K562 (cell line): ENCODE measurements at regions not wholly inside any gene's neighbourhood (a gene's known extent, or its start where the extent isn't known, plus 50 kb on each side); places are given as distances from the start of the nearest gene placed in this dataset.

Experiments
- ATAC-seq: fragments of 200-7000 bp; cut with Tn5 transposase; 3 replicates; pipeline ENCODE4 v1.9.1; 2020; ENCODE audit warnings: moderate library complexity
- BruUV-seq: library from RNA; stranded (reverse); fragments of 400-500 nt; replicated peaks from 2 replicates; lab custom pipeline; 2021; lab: Mats Ljungman, UMichigan
- CTCF ChIA-PET: fragments of 300-600 bp; formaldehyde crosslinking; extraction: SDS; loops from one replicate; lab custom pipeline; 2021; ENCODE audit warnings: low intra/inter-chr PET ratio; lab: Yijun Ruan, JAX
- POLR2A ChIA-PET: fragments of 300-600, 350-650 bp; sonication (Branson Sonifier 250); formaldehyde crosslinking; extraction: SDS; loops from one replicate; lab custom pipeline; 2021; ENCODE audit warnings: antibody characterized with exemption, inconsistent platforms; lab: Yijun Ruan, JAX
- DNase-seq, 4 experiments: peaks; one replicate each; pipeline versions ENCODE4 v3.0.0 to v3.0.0-alpha.2; 2011 to 2018; ENCODE audit warnings: low spot score in 3 of 4, mixed read lengths in 3 of 4; ENCODE audit errors: extremely low read depth in 1 of 4
- FAIRE-seq: peaks from 2 replicates; lab custom pipeline; 2011; peaks lifted over from hg19 to GRCh38; lab: Jason Lieb, UNC
- H2AFZ ChIP-seq: 2 replicates; pipeline ENCODE4 v1.6.0; 2011; ENCODE audit warnings: low read depth, low read length, control low read depth, inconsistent platforms
- H3K27ac ChIP-seq: fragments of 200-600 bp; 3 replicates; pipeline ENCODE4 v1.8.0; 2011; ENCODE audit warnings: low read depth, mild to moderate bottlenecking, control low read depth, inconsistent platforms, low read length, moderate library complexity, mixed read lengths; ENCODE audit errors: extremely low read depth
- H3K27me3 ChIP-seq, 2 experiments: fragments of 300-600 bp in 1 of 2; 2 replicates in 1 of 2; 3 replicates in 1 of 2; pipeline versions ENCODE4 v1.6.0 to v1.8.0; 2011; ENCODE audit warnings: inconsistent platforms in 2 of 2, low read length in 2 of 2, mild to moderate bottlenecking in 1 of 2, mixed read lengths in 1 of 2, moderate library complexity in 1 of 2; ENCODE audit not compliant: control insufficient read depth in 2 of 2, insufficient read depth in 2 of 2
- H3K36me3 ChIP-seq: fragments of 300-600 bp; 3 replicates; pipeline ENCODE4 v1.8.0; 2011; ENCODE audit warnings: mild to moderate bottlenecking, low read length, inconsistent platforms; ENCODE audit not compliant: control insufficient read depth, insufficient read depth
- H3K4me1 ChIP-seq, 2 experiments: fragments of 200-600 bp in 1 of 2; replicated peaks in 1 of 2; 2 replicates in 1 of 2; 3 replicates in 1 of 2; pipeline versions ENCODE4 v1.5.1 to v1.8.0; 2011; ENCODE audit warnings: inconsistent platforms in 2 of 2, low read length in 2 of 2, mild to moderate bottlenecking in 1 of 2, mixed read lengths in 1 of 2, moderate library complexity in 1 of 2; ENCODE audit not compliant: control insufficient read depth in 2 of 2, insufficient read depth in 2 of 2
- H3K4me2 ChIP-seq: 2 replicates; pipeline ENCODE4 v1.6.1; 2011; ENCODE audit warnings: low read length, control low read depth, inconsistent platforms, mixed read lengths; ENCODE audit not compliant: insufficient read depth
- H3K4me3 ChIP-seq: fragments of 200-600 bp; sonication (generic), shearing (Covaris generic); 2 replicates; pipeline ENCODE4 v1.5.1; 2016; ENCODE audit warnings: control low read depth, inconsistent platforms
- H3K79me2 ChIP-seq: fragments of 200-600 bp; 3 replicates; pipeline ENCODE4 v1.8.0; 2011; ENCODE audit warnings: low read length, inconsistent platforms; ENCODE audit not compliant: control insufficient read depth, insufficient read depth
- H3K9ac ChIP-seq, 2 experiments: 2 replicates each; pipeline versions ENCODE4 v1.6.0 to v1.6.1; 2011; ENCODE audit warnings: low read depth in 2 of 2, low read length in 2 of 2, control low read depth in 1 of 2, inconsistent platforms in 1 of 2, mild to moderate bottlenecking in 1 of 2, mixed read lengths in 1 of 2; ENCODE audit not compliant: insufficient read depth in 1 of 2
- H3K9me1 ChIP-seq: one replicate; pipeline ENCODE4 v1.6.0; 2011; ENCODE audit warnings: inconsistent platforms, mild to moderate bottlenecking, low read length, moderate library complexity; ENCODE audit not compliant: control insufficient read depth, insufficient read depth
- H3K9me3 ChIP-seq: replicated peaks from 2 replicates; pipeline ENCODE4 v1.5.1; 2011; ENCODE audit warnings: low read depth, low read length, inconsistent platforms; ENCODE audit not compliant: control insufficient read depth, insufficient read depth
- H4K20me1 ChIP-seq: replicated peaks from 2 replicates; pipeline ENCODE4 v1.6.1; 2011; ENCODE audit warnings: low read length, inconsistent platforms, mixed read lengths; ENCODE audit not compliant: control insufficient read depth, insufficient read depth
- DIDO1 ChIP-seq: fragments of 450-650 bp; IDR thresholded peaks from 2 replicates; pipeline ENCODE4 v1.6.1; 2016; ENCODE audit warnings: low read depth, missing biosample characterization, missing genetic modification characterization
- HNRNPUL1 ChIP-seq: fragments of 200-400 bp; formaldehyde crosslinking; IDR thresholded peaks from 2 replicates; pipeline ENCODE4 v1.6.1; 2017; ENCODE audit warnings: low read length
- MCM5 ChIP-seq: fragments of 450-650 bp; IDR thresholded peaks from 2 replicates; pipeline ENCODE4 v1.6.1; 2016; ENCODE audit warnings: low read depth
- MIER1 ChIP-seq: fragments of 450-650 bp; IDR thresholded peaks from 2 replicates; pipeline ENCODE4 v1.6.1; 2016; ENCODE audit warnings: antibody characterized with exemption, mild to moderate bottlenecking, low read depth
- MYC ChIP-seq, 2 experiments: fragments of 250-450 bp in 1 of 2; sonication (Bioruptor Pico) in 1 of 2; IDR thresholded peaks; 2 replicates each; pipeline versions ENCODE4 v1.5.1 to v1.6.1; 2012 to 2021; ENCODE audit warnings: low read depth in 2 of 2, borderline replicate concordance in 1 of 2, improper control_type of control experiment in 1 of 2, low read length in 1 of 2, mild to moderate bottlenecking in 1 of 2, moderate library complexity in 1 of 2
- PHF20 ChIP-seq: fragments of 450-650 bp; IDR thresholded peaks from 2 replicates; pipeline ENCODE4 v1.6.1; 2018; ENCODE audit not compliant: partially characterized antibody
- RFX1 ChIP-seq: fragments of 450-650 bp; IDR thresholded peaks from 2 replicates; pipeline ENCODE4 v1.6.1; 2016; ENCODE audit warnings: mild to moderate bottlenecking, moderate library complexity
- XRCC4 ChIP-seq: IDR thresholded peaks from one replicate; pipeline ENCODE4 v1.6.1; 2011; ENCODE audit not compliant: insufficient read depth, insufficient read length; ENCODE audit errors: extremely low read depth
- ZNF253 ChIP-seq: fragments of 250-450 bp; sonication (Bioruptor Pico); conservative IDR thresholded peaks from 2 replicates; pipeline ENCODE4 v1.6.1; 2021; ENCODE audit warnings: mild to moderate bottlenecking
- WGBS: fragments of 100-300 bp; shearing (Covaris generic); methylation state at CpG from one replicate; pipeline ENCODE4 v1.1.6; 2016; ENCODE audit warnings: low coverage, mixed read lengths; ENCODE audit not compliant: insufficient coverage; ENCODE audit errors: missing lambda C conversion rate; 5-methylcytosine and 5-hydroxymethylcytosine counted together
- in situ Hi-C: fragments of 300-500 bp; cut with MboI; formaldehyde crosslinking; loops from 4 replicates; pipeline ENCODE4 v1.15.0; 2018; ENCODE audit warnings: inconsistent platforms, mixed read lengths
- intact Hi-C: fragments of 100-400 bp; cut with micrococcal nuclease; formaldehyde crosslinking; loops from 2 replicates; pipeline ENCODE4 v1.14.2; 2022
- TF ChIP-seq, protein P1 (sequence below): fragments of 450-650 bp; formaldehyde crosslinking; IDR thresholded peaks from 2 replicates; pipeline ENCODE4 v1.4.0; 2020; ENCODE audit warnings: mild to moderate bottlenecking, mixed read lengths
- TF ChIP-seq, protein P2 (sequence below): fragments of 250-450 bp; sonication (Bioruptor Pico); IDR thresholded peaks from 2 replicates; pipeline ENCODE4 v1.8.0; 2021; ENCODE audit warnings: moderate library complexity, mild to moderate bottlenecking, inconsistent platforms

DNA sequence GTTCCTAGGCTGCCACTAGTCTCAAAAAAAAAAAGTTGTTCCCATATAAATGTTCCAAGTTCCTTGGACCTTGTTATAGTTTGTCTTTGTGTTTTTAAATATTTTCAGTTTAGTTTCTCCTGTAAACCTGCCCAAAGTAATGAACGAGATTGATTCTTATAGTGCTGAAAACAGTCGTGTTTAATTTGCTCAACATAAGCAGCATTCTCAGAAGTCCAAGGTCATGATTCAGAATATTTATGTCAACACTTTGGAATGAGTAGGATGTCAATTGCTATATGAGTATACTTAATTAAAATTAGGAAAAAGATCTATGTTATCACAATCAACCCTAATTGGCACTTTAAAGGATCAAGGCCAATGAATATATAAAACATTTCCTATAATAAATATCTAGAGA is 510.9 kb downstream of the PPP4R3C start (continued):
- TF ChIP-seq MYC (IDR thresholded peaks at IDR 0.05; ENCODE audit: low read depth, low read length) (no peak), MYC (CRISPR knock-in tag; IDR thresholded peaks at IDR 0.05; ENCODE audit: borderline replicate concordance, low read depth) (no peak), MCM5 (no peak)

DNA sequence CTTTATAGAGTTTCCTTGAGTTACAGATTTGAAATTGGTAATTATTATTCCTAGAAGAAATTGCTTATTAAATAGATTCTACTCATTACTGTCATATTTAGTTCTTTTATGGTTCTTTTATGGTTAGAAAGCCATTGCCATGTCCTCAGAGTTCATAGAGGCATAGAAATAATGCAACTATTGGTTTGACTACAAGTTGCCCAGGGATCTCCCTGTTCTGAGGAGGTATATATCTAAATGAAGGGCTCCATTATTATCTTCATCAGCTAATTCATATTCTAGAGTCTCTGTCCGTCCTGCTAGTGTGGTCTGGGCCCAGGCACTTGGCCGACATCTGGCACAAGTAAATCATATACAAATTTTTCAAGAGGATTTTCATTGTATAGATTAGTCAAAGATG is 535.7 kb downstream of the PPP4R3C start:
- H3K27ac ChIP-seq: no peak overlapping the region
- ChIA-PET CTCF (no interaction called here), POLR2A (no interaction called here)
- in situ Hi-C loops: no loop called here
- H4K20me1 ChIP-seq: no peaks in the 10 kb centered on the region
- H3K36me3 ChIP-seq: no peaks in the 10 kb centered on the region
- no peak for TF ChIP-seq PHF20
- TF ChIP-seq, protein P1, sequence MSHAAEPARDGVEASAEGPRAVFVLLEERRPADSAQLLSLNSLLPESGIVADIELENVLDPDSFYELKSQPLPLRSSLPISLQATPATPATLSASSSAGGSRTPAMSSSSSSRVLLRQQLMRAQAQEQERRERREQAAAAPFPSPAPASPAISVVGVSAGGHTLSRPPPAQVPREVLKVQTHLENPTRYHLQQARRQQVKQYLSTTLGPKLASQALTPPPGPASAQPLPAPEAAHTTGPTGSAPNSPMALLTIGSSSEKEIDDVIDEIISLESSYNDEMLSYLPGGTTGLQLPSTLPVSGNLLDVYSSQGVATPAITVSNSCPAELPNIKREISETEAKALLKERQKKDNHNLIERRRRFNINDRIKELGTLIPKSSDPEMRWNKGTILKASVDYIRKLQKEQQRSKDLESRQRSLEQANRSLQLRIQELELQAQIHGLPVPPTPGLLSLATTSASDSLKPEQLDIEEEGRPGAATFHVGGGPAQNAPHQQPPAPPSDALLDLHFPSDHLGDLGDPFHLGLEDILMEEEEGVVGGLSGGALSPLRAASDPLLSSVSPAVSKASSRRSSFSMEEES: no peak
- no peak for TF ChIP-seq XRCC4
- no peak for TF ChIP-seq HNRNPUL1
- TF ChIP-seq ZNF253 (CRISPR knock-in tag): no peak
- no peak for TF ChIP-seq DIDO1
- TF ChIP-seq, protein P2, sequence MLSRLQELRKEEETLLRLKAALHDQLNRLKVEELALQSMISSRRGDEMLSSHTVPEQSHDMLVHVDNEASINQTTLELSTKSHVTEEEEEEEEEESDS (CRISPR knock-in tag): no peak
- no peak for TF ChIP-seq RFX1
- TF ChIP-seq MIER1: no peak
- intact Hi-C loops: no loop called here
- ATAC-seq (no peak), FAIRE-seq (no peak), DNase-seq (no peak)
- H3K9me3 ChIP-seq: no peaks in the 10 kb centered on the region
- no peak overlapping the region for H3K4me3 ChIP-seq
- no peaks in the 10 kb centered on the region for H3K79me2 ChIP-seq
- no peaks in the 10 kb centered on the region for H3K9me1 ChIP-seq
- no peak overlapping the region for H2AFZ ChIP-seq
- H3K4me2 ChIP-seq: no peak overlapping the region
- H3K27me3 ChIP-seq: no peaks in the 10 kb centered on the region
- WGBS: 0% methylated on average over 2 of the region's 2 CpGs
- no peaks in the 10 kb centered on the region for H3K4me1 ChIP-seq
- no peak overlapping the region for H3K9ac ChIP-seq
- no TSS peak for BruUV-seq
